HG03469 (cell line): ENCODE measurements at regions not wholly inside any gene's neighbourhood (a gene's known extent, or its start where the extent isn't known, plus 50 kb on each side); places are given as distances from the start of the nearest gene placed in this dataset.
"Not testable (repeated sequence)": the region's sequence is repeated elsewhere in the genome, so short reads cannot be mapped to it uniquely, and the experiment has no call there.

ENCODE experiments used
- ATAC-seq: cut with Tn5 transposase; IDR thresholded peaks from one replicate; pipeline ENCODE4 v1.9.1; 2021; ENCODE audit warnings: mild to moderate bottlenecking, moderate library complexity, moderate number of reproducible peaks; ENCODE audit not compliant: unreplicated experiment

DNA sequence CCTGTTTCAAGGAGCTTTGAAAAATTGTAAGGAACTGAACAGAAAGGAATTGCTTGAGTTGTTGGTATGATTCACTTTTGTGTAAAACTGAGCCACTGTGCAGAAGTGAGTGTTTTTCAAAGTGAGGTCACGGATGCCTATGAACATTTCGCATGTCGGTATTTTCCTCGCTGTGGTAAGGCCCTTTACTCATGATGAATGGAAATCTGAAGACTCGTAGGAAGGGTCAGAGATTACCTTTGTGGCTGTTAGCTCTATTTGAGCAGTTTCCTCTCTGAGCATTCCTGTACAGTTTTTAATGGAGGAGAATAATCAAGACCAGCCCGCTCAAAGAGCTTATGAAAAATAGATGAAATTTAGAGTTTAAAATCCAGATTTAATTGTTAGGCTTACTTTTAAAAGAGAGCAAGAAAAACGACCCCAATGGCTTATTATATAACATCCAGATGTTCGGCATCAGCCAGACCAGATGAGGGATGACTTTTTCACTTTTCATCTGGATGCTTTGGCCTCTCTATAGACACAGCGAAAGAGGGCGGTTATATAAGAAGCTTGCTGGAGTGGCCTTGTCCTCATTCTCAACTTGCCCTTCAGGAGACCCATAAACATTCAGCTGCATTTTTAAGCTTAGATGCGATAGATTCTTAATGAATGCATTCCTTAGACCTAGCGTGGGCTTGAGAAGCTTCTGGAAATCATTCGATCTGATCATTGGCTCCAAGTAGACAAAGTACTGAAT is 99.5 kb downstream of the CD83 start:
- no peak for ATAC-seq

DNA sequence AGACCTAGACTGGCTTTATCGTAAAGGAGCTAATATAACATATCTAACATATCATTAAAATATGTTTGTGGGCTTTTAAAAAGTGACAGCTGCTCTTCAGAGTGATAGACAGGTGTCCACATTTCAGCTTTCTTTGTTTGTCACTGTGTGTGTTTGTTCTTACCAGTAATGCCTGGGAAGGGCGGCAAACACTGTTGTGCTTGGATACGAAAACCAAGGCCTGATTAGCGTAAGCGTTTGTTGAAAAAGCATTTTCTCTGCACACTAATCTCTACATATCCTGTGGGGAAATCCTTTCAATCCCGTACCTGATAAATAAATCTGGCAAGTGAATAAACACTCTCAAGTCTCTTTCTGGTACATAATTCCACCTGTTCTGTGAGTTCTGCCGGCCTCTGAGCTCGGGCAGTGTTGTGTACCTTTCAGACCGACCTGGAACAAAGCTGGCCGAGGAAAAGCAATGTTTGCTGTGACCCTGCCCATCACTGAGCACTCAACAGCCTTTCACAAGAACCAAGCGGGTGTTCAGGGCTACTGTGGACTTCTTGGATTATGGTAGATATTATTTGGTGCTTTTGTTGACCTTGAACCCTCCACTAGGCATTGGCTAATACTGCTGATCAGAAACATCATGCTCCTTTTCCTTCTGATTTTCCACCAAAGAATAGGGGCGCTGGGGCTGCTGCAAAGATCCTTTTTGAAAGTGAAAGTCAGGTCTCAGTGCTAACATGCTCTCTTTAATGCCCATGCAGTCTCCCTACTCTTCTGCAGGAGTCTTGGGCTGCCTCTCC is 100.4 kb downstream of the CD83 start:
- no peak for ATAC-seq

- ATAC-seq, result no peak
Observed at GRCh38 chr6:14218519-14218800, 100.9 kb downstream of the CD83 start.

- ATAC-seq, result no peak
Observed at GRCh38 chr6:14221564-14222279, 104.2 kb downstream of the CD83 start.

DNA sequence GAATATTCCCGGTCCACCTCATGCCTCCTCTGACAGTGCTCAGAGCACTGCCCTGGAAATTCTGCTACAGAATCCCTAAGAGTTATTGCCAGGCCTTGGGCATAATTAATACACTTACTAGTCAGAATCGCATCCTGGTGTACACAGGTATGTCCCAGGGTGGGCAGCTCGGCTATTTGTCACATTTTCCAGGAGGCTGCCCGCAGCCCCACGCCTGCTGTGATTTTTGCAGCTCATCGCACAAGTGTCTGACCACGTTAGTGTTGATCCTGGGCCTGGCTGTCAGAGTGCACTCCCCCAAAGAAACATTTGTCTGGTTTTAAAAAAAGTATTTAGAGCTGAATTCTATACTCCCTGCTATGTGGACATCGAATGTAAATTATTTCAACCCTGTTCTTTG is 105.4 kb downstream of the CD83 start:
- no peak for ATAC-seq

DNA sequence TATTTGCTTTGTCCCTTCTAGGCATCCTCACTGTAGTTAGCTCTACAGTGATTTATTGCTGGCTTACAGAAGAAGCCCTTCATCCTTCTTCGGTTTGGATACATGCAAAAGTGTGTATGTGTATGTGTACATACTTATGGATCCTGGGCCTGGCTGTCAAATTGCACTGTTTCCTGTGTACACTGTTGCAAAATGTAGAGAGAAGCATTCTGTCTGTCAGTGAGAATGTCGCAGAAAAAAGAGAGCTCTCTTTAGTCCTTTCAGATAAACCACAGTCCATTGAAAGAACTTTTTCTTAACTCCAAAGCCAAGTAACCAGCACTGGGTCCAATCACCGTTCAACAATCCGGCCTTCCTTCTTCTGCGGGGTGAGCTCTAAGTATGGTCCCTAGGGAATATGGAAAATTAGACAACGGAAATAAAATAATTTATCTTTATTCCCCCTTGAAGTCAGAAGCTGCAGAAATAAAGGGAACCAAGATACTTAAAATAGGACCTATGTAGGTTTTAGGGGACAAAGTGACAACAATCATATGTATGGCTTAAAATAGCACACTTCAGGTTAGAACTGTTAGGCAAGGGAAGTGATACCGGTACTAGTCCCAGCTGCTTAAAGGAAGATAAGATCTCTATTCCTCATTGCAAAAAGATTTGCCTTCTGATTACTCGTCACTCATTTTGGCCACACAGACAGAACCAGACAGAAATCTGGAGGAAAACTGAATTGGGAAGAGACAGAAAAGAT is 107.0 kb downstream of the CD83 start:
- no peak for ATAC-seq

- ATAC-seq, result no peak
Observed at GRCh38 chr6:14226051-14226660, 108.6 kb downstream of the CD83 start.

- no peak for ATAC-seq
Observed at GRCh38 chr6:14228571-14228970, 111.0 kb downstream of the CD83 start.

DNA sequence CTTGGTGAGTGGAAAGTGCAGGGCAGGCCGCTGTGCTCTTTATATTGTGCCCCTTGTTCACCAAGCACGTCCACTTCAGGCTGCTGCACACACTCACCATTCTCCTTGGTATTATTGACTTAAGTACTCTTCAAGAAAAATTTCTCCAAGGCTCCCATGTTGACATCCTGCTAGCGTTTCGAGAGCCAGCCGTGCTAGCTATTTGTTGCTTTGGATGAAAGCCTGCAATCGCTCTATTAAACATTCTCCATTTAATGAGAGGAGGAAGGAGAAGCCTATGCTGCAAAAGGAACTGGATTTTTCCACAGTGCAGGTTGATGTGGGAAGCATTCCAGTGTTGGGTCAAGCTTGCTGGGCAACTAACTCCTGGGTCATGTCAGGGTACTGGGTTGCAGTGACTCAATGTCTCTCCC is 113.5 kb downstream of the CD83 start:
- ATAC-seq, result no peak

DNA sequence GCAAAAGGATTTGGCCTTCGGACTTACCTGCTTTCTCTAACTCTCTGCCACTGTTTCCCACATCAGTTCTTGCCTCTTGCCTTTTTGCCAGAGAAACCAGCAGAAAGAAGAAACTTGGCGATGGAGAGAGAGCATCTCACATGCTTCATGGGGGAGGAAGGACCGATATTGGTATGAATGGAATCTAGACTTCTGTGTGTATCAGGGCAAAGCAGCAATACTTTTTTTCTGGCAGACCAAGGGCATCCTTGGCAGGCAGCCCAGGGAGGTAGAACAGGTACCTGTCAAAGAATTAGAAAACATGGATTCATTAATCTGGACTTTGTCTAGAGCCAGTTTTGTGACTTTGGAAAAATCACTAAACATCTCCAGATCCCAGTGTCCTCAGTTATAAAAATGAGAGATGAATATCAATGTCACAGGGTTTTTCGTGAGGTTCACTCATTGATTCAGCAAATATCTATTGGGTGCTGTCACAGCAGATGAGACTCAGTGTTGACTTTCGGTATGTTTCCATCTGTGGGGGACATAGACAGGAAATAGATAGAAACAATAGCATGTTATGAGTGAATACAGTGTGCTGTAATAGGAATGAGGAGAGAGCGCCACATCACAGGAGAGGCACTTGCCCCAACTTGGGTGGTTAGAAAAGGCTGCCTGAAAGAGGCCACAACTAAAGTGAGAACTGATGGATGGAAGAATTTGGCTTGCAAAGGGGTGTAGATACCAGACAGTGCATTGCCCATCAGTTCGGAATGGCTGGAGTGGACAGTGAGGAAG is 114.1 kb downstream of the CD83 start:
- ATAC-seq, result no peak

DNA sequence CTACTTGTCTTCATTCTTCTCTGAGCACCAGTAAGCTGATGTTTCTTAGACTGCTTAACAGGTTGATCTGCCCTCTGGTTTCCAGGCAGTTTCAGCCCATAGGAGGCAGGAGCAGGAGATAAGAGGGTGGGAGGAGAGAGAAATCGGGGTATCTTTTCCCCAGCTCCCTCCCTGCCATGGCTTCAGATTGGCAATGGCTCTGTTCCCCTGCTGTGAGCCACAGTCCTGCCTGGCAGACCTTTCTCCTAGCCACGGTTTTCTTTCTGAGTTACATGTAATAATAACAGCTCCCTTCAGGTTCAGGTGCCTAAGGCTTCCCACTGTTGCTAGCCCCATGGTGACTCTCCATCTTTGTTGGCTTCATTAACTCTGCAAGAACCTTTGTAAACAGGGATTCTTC is 115.3 kb downstream of the CD83 start:
- ATAC-seq, result no peak

GRCh38 chr6:14235653-14236356 is 118.2 kb downstream of the CD83 start:
- ATAC-seq, result no peak

- ATAC-seq, result no peak
Observed at GRCh38 chr6:14239097-14239496, 121.5 kb downstream of the CD83 start.

DNA sequence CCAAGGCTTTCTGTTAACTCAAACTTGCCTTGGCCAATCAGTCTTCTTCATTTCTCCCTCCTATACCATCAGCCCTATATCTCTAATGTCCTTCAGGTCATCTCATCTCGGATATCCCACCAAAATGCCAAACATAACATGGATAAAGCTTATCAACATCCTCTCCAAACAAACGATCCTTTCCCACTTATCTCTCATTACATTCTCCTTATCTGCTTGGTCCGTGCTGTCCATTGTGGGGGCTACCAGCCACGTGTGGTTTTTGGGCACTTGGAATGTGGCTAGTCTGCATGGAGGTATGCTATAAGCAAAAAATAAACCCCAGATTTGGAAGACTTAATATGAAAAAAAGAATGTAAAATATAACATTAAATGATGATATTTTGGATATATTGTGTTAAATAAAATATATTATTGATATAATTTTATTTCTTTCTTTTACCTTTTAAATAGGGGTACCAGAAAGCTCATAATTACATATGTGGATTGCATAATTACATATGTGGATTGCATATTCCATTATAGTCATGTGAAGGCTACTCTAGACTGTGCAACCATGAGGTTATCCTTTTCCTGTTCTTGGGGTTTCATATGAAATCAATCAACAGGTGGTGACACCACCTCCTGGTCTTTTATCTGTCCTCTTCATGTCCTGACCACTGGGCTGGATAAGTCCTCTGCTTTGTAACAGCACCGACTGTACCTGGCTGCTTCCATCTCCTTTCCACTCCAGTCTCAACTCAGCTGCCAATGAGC is 123.0 kb downstream of the CD83 start:
- no peak for ATAC-seq

DNA sequence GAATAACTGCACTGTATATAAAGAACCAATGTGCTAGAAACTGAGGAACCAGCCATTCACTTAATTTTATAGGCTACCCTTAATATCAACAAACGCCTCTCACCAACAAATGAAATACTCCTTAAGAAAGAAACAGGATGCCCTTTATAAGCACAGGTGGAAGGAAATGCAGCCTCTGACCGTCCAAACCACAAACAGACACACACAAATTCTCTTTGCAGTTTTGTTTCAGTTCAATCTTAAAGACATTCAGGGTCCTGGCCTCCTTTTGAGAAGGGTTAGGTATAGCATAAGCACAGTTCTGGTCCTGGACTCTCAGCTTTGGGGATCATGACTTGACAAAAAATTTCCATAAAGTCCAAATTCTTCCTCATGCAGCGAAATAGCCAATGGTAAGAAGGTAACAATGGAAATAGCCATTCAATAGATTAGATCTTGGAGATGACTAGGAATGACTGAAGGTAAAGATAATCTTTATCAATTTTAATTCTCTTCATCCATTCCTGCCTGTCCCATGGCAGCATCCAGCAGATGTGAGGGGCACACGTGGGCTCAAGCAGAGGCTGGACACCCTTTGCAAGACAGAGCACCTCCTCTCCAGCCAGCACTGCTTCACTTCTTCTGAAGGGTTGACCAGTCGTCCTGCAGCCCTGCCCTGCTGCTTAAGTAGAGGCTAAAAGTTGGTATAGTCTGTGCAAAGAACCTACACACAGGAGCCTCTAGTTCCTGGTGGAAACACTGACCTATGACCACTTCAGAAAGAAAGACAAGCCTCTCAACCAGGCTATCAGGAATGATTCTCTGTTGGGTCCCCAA is 123.9 kb downstream of the CD83 start:
- ATAC-seq, result no peak

- ATAC-seq, result not testable (repeated sequence)
Observed at GRCh38 chr6:14242912-14243311, 125.3 kb downstream of the CD83 start.

- no peak for ATAC-seq
Observed at GRCh38 chr6:14243597-14243996, 126.0 kb downstream of the CD83 start.

- no peak for ATAC-seq
Observed at GRCh38 chr6:14246876-14247275, 129.3 kb downstream of the CD83 start.
